ENCODE measurements at regions not wholly inside any gene's neighbourhood (a gene's known extent, or its start where the extent isn't known, plus 50 kb on each side); places are given as distances from the start of the nearest gene placed in this dataset.

DNA sequence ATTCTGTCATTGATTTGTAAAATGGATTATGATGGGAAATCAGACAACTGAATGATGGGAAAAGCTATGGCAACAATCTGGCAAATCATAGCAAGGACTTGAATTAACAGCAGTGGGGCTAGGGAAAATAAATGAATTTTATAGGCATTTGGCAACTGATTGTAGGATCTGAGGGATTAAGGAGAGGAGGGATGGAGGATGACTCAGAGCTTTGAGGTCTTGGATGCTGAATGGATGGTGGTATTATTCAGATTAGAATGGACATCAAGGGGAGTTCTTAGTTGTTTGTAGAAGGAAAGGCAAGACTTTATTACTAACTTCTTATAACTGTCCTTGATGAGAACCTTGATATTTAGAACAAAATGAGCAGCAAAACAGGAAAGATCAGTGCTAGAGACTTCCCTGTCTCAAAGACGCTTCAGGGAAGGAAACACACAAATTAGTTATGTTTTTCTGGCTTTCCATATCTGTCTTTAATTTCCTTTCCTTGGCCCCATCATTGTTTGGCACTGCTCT lies 51.4 kb upstream of the HHIP start:
- H3K23me2 ChIP-seq (ENCODE audit: low read depth, low read length) = no peaks in the 10 kb centered on the region
- WGBS, 2 experiments (ENCODE audit: extremely low coverage in 1 of 2, insufficient coverage in 1 of 2, insufficient read length in 1 of 2, insufficient replicate concordance in 2 of 2, low coverage in 1 of 2, low lambda C conversion rate in 2 of 2, missing lambda C conversion rate in 1 of 2) = 100% methylated on average over 1 of the region's 1 CpG; no CpG with 5 or more reads in 1 of the 2 experiments
- H3K79me1 ChIP-seq (ENCODE audit: low read depth, low read length) = no peaks in the 10 kb centered on the region
- H3K56ac ChIP-seq (replicated peaks; ENCODE audit: insufficient read length, low read depth, low read length) = no peak overlapping the region
- no peak overlapping the region for H2AFZ ChIP-seq (ENCODE audit: low read length)
- DNase-seq (ENCODE audit: low read depth in 1 of 2, low spot score in 2 of 2) (no peak), FAIRE-seq (no peak)
- H2BK5ac ChIP-seq (ENCODE audit: low read depth, low read length) = no peak overlapping the region
- no peak overlapping the region for H3K18ac ChIP-seq (ENCODE audit: extremely low read depth, low read length)
- no peaks in the 10 kb centered on the region for H3K4me1 ChIP-seq (replicated peaks in 1 of 4; ENCODE audit: control insufficient read depth in 3 of 4, insufficient read depth in 4 of 4, low read length in 3 of 4)
- H2BK20ac ChIP-seq (ENCODE audit: low read length) = no peak overlapping the region
- H2BK120ac ChIP-seq (replicated peaks; ENCODE audit: low read depth, low read length) = no peak overlapping the region
- H3K27ac ChIP-seq (ENCODE audit: low read depth, low read length) = no peak overlapping the region
- H2BK15ac ChIP-seq (ENCODE audit: low read length) = no peak overlapping the region
- no peak overlapping the region for H2BK12ac ChIP-seq (ENCODE audit: low read depth, low read length)
- ChIA-PET CTCF (ENCODE audit: partially characterized antibody) (interaction anchor here (1.0 to 3.0 kb wide), 2 partner anchors 8 to 17 kb away, joined by 3 to 8 read pairs; no protein-coding TSS in a partner anchor), POLR2A (ENCODE audit: partially characterized antibody) (no interaction called here)
- H3K4me3 ChIP-seq (ENCODE audit: extremely low read depth in 1 of 4, insufficient read depth in 2 of 4, low read depth in 3 of 4, low read length in 4 of 4) = no peak overlapping the region
- no peak overlapping the region for H4K8ac ChIP-seq (ENCODE audit: extremely low read depth, insufficient read depth, low read length)
- no peak overlapping the region for H3K23ac ChIP-seq (ENCODE audit: insufficient read length)
- no peaks in the 10 kb centered on the region for H3K36me3 ChIP-seq (ENCODE audit: control insufficient read depth in 2 of 4, insufficient read depth in 4 of 4, low read length in 3 of 4)
- H3K4me2 ChIP-seq (ENCODE audit: insufficient read depth in 1 of 2, low read depth in 2 of 2, low read length in 2 of 2) = no peak overlapping the region
- no peaks in the 10 kb centered on the region for H3K79me2 ChIP-seq (ENCODE audit: control insufficient read depth in 1 of 2, insufficient read depth in 2 of 2, low read length in 2 of 2)
- H3K27me3 ChIP-seq (replicated peaks in 1 of 4; ENCODE audit: control insufficient read depth in 3 of 4, extremely low read depth in 1 of 4, insufficient read depth in 3 of 4, low read length in 3 of 4) = no peaks in the 10 kb centered on the region
- no peaks in the 10 kb centered on the region for H3K9me3 ChIP-seq (ENCODE audit: insufficient read depth in 2 of 2, low read depth in 1 of 2, low read length in 1 of 2)
- H4K20me1 ChIP-seq (replicated peaks in 1 of 2; ENCODE audit: control insufficient read depth in 1 of 2, insufficient read depth in 2 of 2, low read length in 2 of 2) = no peaks in the 10 kb centered on the region
- H3K4ac ChIP-seq (replicated peaks; ENCODE audit: insufficient read length, low read depth, low read length) = no peak overlapping the region
- H2AK5ac ChIP-seq (ENCODE audit: low read depth, low read length) = no peak overlapping the region
- H4K5ac ChIP-seq (ENCODE audit: insufficient read length, low read depth, low read length) = no peak overlapping the region
- H4K91ac ChIP-seq (replicated peaks; ENCODE audit: insufficient read length, low read length) = no peak overlapping the region
- no peak overlapping the region for H3K14ac ChIP-seq (ENCODE audit: insufficient read length)
- no peak overlapping the region for H3K9ac ChIP-seq (replicated peaks in 1 of 4; ENCODE audit: extremely low read depth in 1 of 4, low read depth in 3 of 4, low read length in 3 of 4)
- TF ChIP-seq NRF1 (IDR thresholded peaks at IDR 0.05; ENCODE audit: low read depth, low read length) (no peak), RFX5 (IDR thresholded peaks at IDR 0.05; ENCODE audit: borderline replicate concordance, low read depth, low read length) (no peak), ASH2L (IDR thresholded peaks at IDR 0.05; ENCODE audit: low read length) (no peak), TCF12 (IDR thresholded peaks at IDR 0.05; ENCODE audit: low read depth, low read length) (no peak), RAD21 (IDR thresholded peaks at IDR 0.05 in 1 of 2, conservative IDR thresholded peaks at IDR 0.05 in 1 of 2; ENCODE audit: low read depth in 2 of 2, low read length in 2 of 2) (no peak), RNF2 (IDR thresholded peaks at IDR 0.05; ENCODE audit: borderline replicate concordance, low read depth, low read length, missing control alignments, poor library complexity, severe bottlenecking) (no peak), CHD1 (IDR thresholded peaks at IDR 0.05; ENCODE audit: low read depth, low read length) (no peak), HDAC6 (IDR thresholded peaks at IDR 0.05; ENCODE audit: low read depth, low read length) (no peak), SP2 (IDR thresholded peaks at IDR 0.05; ENCODE audit: low read length) (no peak)
- TF ChIP-seq, protein P1, sequence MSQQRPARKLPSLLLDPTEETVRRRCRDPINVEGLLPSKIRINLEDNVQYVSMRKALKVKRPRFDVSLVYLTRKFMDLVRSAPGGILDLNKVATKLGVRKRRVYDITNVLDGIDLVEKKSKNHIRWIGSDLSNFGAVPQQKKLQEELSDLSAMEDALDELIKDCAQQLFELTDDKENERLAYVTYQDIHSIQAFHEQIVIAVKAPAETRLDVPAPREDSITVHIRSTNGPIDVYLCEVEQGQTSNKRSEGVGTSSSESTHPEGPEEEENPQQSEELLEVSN (IDR thresholded peaks at IDR 0.05) = no peak
- TF ChIP-seq, protein P2, sequence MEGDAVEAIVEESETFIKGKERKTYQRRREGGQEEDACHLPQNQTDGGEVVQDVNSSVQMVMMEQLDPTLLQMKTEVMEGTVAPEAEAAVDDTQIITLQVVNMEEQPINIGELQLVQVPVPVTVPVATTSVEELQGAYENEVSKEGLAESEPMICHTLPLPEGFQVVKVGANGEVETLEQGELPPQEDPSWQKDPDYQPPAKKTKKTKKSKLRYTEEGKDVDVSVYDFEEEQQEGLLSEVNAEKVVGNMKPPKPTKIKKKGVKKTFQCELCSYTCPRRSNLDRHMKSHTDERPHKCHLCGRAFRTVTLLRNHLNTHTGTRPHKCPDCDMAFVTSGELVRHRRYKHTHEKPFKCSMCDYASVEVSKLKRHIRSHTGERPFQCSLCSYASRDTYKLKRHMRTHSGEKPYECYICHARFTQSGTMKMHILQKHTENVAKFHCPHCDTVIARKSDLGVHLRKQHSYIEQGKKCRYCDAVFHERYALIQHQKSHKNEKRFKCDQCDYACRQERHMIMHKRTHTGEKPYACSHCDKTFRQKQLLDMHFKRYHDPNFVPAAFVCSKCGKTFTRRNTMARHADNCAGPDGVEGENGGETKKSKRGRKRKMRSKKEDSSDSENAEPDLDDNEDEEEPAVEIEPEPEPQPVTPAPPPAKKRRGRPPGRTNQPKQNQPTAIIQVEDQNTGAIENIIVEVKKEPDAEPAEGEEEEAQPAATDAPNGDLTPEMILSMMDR (IDR thresholded peaks at IDR 0.05; ENCODE audit: control extremely low read depth in 1 of 3, insufficient read depth in 1 of 3, low read depth in 1 of 3, low read length in 3 of 3) = no peak

All from H1 (cell line).